HG02943 (cell line): ENCODE measurements at regions not wholly inside any gene's neighbourhood (a gene's known extent, or its start where the extent isn't known, plus 50 kb on each side); places are given as distances from the start of the nearest gene placed in this dataset.

ENCODE experiments used
- ATAC-seq: cut with Tn5 transposase; IDR thresholded peaks from one replicate; pipeline ENCODE4 v1.9.1; 2021; ENCODE audit warnings: mild to moderate bottlenecking, low read depth, moderate library complexity; ENCODE audit not compliant: unreplicated experiment

DNA sequence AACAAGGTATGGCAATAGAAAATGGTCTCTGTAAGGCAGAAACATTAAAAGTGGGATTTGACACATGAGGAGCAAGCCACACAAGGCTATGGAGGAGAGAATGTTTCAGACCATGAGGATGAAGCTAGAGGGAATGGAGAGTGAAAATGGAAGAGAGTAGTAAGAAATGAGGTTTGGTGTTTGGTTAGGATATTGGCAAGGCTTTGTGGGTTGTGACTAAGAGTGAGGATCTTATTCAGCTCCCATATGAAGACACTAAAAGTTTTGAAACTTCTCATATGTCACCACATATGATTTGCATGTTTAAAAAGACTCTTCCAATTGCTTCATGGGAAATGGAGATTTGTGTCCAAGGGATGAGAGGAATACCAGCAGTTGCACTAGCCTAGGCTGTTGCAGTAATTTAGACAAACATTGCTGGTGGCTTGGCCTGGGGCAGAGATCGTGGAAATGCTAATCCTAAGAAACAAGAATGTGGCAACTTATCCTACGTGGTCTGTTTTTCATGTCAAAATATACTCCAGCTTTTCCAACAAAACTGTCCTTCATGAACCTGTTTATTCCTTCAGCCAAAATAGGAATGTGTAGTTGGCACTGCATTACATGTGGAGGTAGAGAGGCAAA is 749.0 kb downstream of the PDCD6IP start:
- ATAC-seq, result no peak

DNA sequence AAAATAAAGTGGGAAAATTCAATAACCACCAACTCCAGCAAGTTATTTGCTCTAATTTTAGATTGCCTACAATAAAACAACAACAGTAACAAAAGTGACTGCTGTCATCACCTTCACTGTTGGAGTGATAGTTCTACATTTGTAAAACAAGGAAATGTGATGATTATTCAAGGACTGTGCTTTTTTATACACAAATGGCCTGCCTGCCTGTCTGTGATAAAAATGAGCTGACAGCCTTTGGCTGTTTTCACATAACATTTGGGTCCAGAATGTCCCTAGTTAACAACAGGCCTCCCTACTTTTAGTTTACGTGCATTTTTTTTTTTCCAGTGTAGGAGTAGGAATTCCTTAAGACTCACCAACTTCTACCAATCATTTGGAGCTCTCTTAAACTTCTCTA is 768.8 kb downstream of the PDCD6IP start:
- no peak for ATAC-seq

DNA sequence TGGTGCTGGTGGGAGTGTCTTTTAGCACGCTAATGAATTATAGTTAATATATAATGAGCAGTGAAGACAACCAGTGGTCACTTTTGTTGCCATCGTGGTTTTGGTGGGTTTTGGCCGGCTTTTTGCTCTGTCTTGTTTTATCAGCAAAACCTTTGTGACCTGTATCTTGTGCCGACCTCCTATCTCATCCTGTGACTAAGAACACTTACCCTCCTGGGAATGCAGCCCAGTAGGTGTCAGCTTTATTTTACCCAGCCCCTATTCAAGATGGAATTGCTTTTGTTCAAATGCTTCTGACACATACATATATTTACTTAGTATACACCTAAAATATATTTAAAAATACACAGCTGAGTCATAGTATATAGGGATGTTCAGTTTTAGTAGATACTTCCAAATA is 770.3 kb downstream of the PDCD6IP start:
- ATAC-seq, result no peak

DNA sequence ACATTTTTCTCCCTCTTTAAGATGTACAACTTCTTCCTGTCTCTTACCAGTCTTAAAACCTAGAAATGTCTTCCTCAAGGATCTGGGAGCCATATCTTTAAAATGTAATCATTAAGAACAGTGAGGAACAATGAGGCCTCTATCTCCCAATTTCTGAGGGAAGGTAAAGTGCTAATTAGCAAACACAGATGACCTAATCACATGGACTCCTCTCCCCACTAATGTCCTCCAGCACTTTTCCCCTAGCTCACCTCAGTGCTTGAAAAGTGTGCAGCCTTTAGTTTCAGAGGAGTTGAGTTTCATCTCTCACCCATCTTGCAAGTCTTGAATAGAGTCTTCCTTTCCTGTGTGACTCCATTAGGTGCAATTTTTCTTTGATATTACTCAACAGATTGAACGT is 771.0 kb downstream of the PDCD6IP start:
- no peak for ATAC-seq

DNA sequence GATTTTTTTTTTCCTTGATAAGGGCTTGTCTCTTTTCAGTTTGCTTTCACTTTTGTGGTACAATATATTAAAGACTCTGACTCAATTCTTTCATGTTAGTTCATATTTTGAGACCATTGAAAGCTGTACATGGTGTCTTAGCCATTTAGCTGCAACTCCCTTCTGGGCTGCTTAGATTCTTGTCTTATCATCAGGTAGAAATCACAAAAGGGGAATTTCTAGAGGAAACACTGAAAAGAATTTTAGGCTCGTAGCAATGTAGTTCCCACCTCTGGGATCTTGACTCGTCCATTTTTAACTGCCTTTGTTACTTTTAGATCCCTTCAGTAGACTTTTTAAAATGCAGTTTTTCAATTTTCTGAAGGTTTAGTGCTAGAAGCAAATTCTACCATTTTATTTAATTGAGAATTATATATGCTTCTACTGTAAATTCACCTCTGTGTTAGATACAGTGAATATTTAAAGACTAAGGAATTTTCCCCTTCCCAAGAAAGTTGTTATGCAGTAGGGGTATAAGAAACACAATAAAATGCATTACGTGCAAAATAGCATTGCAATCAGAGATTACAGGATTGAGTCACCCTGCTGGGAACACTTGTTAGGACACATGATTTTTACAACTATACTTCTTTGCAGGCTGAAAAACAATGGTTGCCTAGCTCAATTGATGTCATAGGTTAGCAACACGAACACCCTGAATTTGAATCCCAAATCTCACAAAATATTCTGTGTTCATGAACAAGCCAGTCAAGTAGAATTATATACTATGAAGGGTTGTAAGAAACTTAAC is 772.7 kb downstream of the PDCD6IP start:
- ATAC-seq, result no peak

DNA sequence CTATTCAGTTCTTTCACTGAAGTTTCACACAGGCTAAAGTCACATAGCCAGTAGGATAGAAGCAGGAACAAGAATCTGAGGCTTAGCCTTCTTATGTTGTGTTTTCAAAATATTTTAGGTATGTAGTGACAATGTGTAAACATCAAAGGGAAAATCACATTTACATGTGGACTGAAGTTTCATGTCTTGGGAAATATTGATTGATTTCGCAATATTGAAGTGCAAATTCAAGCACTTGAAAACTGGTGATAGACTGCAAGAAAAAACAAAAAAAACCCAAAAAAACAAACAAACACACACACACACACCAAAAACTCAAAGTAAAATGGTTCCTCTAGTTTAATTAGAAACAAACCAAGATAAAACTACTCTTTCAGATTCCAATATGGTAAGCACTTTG is 773.3 kb downstream of the PDCD6IP start:
- ATAC-seq, result no peak

DNA sequence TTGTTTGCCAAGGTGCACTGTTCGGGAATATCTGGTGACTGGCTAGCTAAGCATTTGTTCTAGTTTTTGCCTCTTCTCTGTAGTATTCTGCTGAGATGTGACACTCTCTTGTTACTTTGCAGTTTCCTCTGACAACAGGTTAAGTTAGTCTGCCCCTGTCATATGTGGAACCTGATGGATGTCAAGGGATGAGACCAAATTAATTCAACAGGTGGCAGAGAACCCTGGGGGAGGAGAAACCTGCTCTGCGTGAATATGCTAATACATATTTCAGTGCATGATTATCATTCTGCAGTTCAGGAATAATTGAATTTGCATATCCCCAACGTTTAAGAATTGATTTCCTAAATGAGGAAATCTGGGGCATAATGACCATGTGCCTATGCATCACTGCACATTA is 777.3 kb downstream of the PDCD6IP start:
- no peak for ATAC-seq

DNA sequence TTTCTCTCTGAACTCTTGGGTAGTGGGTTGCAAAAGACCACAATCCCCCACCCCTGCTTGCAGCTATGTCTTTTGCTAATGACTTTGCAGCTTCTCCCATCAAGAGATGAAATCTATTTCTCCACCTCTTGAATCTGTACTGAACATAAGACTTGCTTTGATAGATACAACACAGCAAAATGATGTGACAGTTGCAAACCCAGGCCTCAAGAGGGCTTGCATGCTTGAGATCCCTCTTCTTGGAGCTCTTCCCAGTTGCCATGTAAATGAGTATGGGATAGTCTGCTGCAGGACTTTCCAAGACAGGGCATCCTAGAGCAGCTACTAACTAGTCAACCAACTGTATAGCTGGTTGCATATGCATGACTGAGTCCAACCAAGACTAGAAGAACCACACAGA is 783.6 kb downstream of the PDCD6IP start:
- no peak for ATAC-seq

DNA sequence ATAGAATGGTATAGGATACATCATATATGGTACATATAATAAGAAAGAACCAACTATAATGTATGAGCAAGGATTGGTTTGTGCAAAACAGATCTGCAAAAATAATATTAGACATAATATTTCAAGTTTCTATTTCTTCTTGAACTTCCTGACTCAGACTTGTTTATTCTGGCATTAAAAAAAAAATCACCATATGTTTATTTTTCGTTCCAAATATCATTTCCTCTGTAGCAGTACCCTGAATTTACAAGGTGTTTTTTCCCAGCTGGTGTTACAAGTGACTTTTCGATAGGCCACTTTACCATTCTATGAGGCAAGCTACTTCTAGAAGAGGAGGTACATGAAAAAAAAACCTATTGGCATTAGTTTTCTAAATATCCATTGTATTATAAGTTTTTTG is 785.0 kb downstream of the PDCD6IP start:
- ATAC-seq, result no peak

DNA sequence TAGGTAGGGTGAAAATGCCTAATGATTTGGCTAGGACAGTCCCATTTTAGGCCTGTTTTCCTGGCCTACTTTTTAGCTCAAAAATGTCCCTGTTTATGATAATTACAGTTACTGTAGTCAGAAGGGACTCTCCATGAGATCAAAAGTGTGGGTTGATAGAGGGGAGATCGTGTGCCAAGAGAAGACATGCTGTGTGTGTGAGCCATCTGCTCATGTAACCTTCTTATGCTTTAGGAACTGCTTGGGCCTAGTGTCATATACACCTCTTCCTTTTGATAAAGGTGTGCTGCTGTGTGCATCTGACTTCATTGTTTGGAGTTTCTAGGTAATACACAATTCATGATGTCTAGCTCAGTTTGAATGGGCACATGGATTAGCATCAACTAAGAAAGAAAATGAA is 786.5 kb downstream of the PDCD6IP start:
- ATAC-seq, result no peak

DNA sequence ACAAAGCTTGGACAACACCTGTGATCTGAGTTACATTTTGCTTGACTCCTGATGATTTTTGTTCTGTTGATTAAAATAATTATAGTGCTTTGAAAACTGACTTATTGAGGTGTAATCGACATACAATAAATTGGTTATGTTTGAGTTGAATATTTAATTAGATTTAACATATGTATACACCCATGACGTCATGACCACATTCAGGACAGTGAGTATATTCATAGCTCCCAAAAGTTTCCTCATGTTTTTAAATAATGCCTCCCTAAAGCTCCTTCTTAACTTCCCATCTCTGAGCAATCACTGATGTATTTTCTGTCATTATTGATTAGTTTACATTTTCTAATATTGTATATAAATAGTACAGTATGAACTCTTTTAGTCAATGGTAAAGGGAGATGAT is 801.2 kb downstream of the PDCD6IP start:
- no peak for ATAC-seq

DNA sequence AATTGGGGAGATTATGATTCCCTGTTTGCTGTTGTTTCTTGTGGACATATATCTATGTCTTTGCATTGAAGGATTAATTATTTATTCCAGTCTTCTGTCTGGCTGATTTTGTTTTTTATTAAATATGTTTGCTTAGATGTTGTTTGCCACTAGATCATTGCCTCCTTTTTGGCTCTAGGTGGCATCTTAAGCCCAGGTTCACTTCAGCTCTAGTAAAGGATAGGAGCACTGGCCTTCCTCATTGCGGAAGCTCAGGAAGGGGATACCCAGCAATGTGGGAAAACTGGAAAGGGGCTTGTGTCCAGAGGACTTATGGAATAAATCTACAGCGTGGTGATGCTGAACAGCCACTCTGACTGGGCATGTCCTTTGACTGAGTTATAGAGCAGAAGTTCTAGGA is 821.6 kb downstream of the PDCD6IP start:
- ATAC-seq, result no peak

DNA sequence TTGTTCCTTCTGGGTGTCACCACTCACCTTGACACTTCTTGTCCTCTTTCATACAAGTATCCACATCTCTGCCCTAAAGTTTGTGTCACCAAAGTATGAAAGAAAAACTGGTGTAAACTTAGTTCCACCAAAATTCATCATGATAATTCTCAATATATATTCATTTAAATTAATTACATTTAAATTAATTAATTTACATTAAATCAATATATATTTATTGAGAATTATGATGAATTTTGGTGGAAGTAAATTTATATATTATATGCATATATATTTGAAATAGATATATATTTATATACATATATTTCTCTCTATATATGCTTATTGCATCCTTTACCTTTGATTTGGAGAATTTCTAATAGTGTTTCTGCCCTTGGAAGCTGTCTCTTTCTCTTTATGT is 828.3 kb downstream of the PDCD6IP start:
- ATAC-seq, result no peak

DNA sequence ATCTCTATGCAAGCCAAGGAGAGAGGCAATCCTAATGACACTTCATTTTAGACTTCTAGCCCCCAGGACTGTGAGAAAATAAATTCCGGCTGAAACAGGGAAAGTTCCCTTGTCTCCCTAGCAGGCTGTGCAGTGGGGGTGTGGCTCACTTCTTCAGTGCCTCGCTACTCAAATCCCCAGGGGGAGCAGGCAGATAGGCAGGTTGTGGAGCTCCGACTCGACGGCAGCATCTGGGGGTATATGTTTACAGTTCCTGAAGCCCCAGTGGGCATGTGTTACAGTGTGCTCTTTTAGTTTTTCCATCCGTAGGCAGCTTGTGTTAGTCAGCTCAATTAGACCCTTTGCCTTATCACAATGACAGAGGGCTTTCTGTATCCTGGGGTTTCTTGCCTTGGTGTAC is 836.5 kb downstream of the PDCD6IP start:
- ATAC-seq, result no peak

DNA sequence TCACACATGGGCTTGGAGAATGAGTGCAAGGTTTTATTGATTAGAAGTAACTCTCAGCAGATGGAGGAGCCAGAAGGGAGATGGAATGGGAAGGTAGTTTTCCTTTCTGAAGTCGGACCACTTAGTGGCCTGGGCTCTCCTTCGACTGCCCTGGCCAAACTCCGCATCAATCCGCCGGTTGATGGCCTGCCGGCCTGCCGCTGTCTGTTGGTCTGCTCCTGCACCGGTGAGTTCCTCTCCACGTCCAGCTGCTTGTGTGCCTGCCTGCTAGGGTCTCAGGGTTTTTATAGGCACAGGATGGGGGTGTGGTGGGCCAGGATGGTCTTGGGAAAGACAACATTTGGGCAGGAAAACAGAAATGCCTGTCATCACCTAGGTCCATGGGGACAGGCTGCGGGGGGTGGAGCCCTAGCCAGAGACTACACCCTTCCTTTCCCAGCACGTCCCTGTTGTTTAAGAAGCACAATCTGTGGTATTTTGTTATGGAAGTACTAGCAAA is 837.0 kb downstream of the PDCD6IP start:
- no peak for ATAC-seq

DNA sequence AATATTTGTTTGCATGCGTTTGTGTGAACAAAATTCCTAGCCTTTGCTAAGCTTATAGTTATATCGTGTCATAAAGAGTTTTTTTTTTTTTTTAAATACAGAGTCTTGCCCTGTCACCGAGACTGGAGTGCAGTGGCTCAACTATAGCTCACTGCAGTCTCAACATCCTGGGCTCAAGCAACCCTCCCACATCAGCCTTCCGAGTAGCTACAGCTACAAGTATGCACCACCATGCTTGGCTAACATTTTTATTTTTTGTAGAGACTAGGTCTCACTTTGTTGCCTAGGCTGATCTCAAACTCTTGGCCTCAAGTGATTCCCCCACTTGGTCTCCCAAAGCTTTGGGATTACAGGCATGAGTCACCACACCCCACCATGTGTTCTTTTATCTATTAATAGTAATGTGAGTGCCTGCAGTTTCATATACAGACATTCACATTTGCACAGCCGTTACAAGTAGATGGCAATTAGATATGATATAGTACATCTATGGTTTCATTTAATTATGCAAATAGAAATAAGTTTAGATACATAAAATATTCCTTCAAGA is 848.6 kb downstream of the PDCD6IP start:
- ATAC-seq, result no peak

DNA sequence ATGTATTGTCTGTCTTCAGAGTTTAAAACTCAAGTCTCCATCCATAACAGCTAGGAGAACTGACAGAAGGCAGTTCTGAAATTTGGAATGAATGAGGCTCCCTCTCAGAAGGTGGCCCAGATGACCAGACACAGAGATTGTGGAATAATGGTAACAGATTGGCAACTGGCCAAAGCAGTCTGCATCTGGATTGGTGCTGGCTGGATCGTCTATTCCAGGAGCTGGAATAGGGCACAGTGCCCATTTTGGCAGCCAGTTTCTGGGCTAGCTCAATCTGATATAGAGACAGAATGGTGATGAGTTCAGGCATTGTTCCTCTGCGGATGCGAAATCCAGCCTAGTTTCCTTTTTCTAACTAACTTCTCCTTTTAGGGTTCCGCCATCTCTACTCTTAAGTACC is 851.7 kb downstream of the PDCD6IP start:
- no peak for ATAC-seq

DNA sequence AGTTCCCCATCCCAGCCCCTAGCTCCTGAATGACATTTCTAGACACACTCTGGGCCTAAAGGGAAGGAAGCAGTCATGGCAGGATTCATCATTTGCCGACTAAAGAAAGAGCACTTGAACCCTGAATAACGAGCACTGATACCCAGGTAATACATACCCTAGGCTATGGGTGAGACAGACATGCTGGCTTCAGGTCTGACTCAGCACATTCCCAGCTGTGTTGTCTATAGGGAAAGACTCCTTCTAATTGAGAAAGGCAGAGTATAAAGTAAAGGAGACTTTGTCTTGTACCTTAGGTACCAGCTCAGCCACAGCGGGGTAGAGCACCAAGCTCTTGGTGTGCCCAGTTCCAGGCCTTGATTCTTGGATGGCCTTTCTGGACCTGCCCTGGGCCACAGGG is 870.5 kb downstream of the PDCD6IP start:
- no peak for ATAC-seq

DNA sequence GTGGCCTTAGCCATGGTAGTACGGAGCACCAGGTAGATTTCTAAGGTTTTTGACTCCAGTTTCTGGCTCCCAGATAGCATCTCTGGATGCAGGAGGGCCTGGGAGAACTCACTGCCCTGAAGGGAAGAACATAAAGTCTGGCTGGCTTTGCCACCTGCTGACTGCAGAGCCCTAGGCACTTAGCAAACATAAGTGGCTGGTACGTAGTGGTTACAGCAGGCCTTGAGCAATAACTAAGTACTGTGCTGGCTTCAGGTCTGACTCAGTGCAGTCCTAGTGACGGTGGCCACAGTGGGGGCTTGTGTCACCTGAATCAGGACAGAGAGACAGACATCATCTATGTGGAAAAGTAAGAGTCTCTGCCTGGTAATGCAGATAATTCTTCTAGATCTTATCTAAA is 871.1 kb downstream of the PDCD6IP start:
- ATAC-seq, result no peak

DNA sequence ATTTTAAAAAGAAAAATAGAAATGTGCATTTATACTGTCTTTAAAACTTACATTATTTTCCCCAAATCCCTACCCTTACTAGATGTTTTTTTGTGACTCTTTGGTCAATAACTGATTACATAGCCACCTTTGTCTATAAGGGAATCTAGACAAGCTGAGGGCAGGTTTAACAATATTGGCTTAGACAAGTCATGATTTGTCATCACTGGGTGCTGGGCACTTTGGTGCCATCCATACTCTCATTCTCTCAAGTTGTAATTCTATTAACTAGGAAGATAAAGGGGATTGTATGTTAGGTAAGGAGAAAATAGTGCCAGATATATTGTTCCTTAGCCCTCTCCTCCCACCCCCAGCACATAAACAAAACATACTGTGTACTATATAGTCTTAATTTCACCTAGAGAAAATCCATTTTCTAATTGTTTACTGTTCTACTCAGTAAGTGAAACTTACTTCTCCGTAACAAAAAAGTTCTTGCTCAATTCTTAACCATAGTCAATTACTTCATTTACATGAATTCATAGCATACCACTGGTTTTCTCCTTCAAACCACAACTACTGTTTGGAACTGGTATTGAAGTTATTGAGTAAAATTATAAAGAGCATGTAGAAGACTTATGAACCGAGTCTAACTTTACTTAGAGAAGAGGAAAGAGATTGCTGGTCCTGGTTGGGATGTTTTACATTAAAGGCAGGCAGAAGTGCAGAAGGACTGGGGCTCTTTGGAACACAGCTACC is 877.1 kb downstream of the PDCD6IP start:
- ATAC-seq, result no peak

DNA sequence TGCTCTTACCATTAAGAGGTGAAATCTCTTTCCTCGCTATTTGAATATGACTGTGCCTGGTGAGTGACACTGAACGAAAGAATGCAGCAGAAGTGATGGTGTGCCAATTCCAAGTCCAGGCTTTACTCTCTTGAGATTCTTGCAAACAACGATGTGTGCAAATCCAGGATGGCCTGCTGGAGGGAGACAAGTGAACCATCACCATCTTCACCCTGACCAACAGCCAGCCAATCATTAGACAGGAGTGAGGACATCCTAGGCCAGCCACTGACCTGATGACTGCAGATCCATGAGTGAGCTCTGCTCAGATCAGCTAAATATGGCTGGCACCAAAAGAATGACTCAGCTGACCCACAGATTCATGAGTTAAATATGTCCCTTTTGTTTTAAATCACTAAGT is 878.0 kb downstream of the PDCD6IP start:
- no peak for ATAC-seq
